GM19397 (cell line): ENCODE measurements at regions not wholly inside any gene's neighbourhood (a gene's known extent, or its start where the extent isn't known, plus 50 kb on each side); places are given as distances from the start of the nearest gene placed in this dataset.
"Not testable (repeated sequence)": the region's sequence is repeated elsewhere in the genome, so short reads cannot be mapped to it uniquely, and the experiment has no call there.

Source experiments
- ATAC-seq: cut with Tn5 transposase; IDR thresholded peaks from one replicate; pipeline ENCODE4 v1.9.1; 2021; ENCODE audit warnings: mild to moderate bottlenecking, moderate library complexity; ENCODE audit not compliant: unreplicated experiment

DNA sequence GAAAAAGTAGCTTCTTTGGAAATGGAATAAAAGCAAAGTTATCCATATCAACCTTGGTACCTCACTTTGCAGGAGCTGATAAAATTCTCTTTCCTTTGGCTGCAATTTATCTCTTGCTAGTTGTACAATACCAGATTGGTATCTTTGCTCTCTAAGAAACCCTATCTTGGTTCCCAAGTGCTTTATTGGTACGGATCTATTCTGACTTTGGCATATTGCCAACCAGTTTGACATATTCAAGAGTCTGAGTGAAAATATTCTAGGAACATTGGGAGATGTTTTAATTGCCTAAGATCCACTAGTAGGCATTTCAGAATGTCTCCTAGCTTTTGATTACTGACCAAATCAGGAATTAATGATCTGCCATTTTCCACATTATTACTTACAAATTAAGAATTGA lies 167.2 kb upstream of the ATP2B1 start:
- ATAC-seq: no peak

DNA sequence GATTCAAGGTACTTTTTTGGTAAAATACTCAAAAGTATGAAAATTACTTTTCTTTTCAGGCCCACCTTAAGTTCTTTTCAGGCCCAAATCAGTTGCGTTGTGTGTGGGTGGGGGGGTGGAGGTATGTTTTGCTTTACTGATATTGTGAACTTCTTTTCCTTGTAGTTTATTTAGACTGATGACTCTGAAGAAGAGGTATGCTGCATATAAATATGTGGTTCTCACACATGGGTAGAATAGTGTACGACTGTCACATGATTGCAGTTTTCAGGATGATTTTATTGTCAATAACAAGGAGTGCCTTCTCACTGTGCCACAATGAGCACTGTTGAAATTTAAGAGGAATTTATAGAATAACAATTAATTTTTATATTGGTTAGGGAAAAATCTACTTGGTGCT lies 166.6 kb upstream of the ATP2B1 start:
- ATAC-seq: no peak

DNA sequence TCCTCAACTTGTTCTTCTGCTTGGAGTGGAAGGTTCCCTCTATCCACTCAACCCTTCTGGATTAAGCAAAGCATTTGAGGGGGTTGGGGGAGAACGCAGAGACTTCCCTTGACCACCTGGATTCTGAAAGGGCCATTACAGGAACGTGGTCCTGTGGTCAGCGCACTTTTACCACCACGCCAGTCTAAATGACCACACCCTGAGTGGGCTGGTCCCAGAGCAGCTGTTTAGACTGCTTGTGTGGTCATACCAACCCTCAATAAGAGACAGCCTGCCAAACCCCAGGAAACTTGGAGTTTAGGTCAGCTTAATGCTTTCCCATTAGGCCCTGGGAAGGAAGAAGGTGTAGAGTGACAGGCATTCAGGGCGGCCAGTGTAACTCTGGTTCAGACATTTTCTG lies 165.5 kb upstream of the ATP2B1 start:
- ATAC-seq: no peak

DNA sequence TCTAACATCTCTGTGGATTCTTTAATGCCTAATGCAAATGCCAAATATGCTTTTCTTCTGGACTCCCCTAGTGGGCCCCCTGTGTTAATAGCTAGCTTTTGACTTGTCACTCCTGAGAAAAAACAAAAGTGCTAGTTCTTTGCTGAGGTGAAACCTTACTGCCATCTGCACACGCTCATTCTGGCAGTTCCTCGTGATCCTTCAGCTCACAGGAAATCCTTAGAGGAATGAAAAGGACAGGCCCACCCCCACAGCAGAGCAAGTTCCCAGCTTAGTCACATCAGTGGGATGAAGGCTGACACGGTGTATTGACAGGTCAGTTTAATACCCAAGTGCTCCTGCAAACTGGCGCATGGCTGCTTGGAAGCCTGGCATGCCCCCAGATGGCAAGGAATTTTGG lies 165.1 kb upstream of the ATP2B1 start:
- ATAC-seq: no peak

DNA sequence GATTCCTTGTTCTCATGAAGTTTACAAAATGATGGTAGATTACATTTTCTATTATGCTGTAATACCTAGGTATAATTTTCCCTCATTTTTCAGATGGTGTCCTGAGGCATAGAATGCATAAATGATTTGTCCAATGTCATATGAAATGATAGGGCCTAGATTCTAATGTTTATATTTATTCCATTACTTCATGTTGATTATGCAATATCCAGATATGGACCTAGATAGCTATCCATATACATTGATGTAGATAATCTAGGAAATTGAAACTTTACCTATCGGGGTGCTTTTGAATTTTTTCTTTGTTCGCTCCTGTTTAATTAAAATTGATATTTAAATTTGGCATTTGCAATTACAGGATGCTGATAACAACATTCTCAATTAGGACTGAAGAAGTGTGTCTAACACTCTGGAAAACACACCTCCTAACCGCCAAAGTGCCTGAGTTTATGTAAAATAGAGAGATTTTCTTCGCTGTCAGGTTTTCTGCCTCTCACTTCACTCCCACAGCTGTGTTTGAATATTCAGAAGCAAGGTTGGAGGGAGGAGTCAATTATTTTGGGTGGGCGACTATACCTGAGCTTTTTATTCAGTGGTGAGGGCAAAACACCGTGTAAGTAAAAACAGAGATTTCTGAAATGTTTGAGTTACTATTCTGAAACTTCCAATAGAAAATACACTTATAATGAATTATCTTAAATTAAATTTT lies 164.4 kb upstream of the ATP2B1 start:
- no peak for ATAC-seq

DNA sequence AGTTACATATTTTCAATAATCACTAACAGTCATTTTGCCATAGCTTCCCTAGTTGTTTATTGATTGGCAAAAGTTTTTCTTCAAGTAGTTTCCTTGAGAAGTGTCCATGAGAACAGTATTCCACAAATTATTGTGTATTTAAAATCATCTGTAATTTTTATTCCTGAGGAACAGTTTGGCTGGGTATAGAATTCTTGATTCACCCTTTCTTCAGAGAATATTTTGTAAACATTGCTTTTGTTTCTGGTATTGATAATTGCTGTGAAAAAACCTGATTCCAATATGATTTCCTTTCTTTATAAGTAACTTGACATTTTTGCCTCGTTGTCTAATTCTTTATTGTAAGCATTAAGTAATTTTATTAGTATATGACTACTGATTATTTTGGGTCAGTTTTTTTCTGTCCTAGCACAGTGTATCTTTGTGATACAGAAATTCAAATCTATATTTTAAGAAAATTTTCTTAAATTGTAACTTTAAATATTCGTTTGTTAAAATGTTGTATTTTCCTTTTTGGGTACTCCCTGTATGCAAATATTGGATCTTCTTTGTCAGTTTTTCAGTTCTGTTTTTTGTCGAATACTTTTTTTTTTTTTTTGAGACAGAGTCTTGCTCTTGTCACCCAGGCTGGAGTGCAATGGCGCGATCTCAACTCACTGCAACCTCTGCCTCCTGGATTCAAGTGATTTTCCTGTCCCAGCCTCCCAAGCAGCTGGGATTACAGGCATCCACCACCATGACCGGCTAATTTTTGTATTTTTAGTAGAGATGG lies 162.0 kb upstream of the ATP2B1 start:
- ATAC-seq: no peak

DNA sequence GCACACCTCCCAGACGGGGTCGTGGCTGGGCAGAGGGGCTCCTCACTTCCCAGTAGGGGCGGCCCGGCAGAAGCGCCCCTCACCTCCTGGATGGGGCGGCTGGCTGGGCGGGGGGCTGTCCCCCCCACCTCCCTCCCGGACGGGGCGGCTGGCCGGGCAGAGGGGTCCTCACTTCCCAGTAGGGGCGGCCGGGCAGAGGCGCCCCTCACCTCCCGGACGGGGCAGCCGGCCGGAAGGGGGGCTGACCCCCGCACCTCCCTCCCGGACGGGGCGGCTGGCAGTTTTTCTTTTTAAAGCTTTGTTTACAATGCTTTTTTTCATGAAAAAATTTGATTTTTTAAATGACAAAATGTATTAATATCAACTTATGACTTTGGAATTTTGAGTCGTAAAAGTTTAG lies 159.0 kb upstream of the ATP2B1 start:
- not testable (repeated sequence) for ATAC-seq

DNA sequence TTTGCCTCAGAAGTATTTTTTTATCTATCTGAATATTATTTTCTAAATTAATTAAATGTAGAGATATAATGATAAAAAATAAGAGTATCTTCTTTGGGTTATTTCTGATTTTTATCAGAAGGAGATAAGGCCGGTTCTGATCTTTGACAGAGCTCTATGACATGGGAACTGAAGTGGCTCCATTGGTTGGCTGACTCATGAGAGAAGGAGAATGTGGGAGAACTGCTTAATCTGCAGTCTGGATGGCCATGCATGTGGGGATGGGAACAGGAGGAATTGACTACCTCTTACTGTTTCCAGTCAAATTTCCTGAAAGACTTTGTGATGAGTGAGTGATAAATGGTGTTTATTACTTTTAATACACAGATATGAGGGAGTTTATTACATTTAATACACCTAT lies 155.8 kb upstream of the ATP2B1 start:
- ATAC-seq: no peak

DNA sequence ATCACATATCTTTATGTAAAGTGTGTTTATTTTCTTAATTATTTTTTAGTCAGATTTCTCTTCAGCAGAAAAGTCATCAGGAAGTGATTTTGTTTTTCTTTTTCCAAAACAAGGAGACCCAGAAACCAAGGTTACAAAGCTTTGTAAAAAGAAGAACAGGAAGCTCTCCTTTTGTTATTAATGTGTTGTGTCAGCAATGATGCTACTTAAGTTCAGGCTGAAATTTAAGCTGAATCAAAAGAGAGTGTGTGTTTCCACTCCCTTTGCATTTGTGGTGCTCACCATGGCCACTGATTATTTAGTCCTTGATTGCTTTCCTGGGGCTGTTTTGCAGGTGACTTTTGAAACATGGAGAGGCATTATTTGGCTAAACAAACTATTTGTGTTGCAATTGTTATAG lies 155.3 kb upstream of the ATP2B1 start:
- no peak for ATAC-seq

DNA sequence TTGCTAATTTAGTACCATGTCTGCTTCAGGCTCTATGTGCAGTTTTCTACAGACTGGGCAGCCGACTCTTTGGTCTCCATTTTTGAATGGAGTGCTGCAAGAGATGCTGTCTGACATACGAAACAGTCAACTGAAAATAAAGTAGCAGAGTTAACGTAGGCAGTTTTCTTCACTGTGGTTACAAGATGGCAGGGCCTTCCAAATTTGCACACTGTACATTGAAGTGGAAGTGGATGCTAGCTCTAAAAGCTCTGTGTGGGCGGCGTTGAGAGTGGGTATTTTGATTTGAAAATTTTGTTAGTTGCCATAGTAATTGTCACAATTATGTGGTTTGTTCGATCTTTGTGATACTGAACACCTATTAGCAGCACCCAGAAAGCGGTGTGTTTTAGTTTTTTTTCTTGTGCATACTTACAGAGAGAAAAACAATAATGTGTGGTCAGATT lies 154.9 kb upstream of the ATP2B1 start:
- peak; percentile 67 for ATAC-seq

DNA sequence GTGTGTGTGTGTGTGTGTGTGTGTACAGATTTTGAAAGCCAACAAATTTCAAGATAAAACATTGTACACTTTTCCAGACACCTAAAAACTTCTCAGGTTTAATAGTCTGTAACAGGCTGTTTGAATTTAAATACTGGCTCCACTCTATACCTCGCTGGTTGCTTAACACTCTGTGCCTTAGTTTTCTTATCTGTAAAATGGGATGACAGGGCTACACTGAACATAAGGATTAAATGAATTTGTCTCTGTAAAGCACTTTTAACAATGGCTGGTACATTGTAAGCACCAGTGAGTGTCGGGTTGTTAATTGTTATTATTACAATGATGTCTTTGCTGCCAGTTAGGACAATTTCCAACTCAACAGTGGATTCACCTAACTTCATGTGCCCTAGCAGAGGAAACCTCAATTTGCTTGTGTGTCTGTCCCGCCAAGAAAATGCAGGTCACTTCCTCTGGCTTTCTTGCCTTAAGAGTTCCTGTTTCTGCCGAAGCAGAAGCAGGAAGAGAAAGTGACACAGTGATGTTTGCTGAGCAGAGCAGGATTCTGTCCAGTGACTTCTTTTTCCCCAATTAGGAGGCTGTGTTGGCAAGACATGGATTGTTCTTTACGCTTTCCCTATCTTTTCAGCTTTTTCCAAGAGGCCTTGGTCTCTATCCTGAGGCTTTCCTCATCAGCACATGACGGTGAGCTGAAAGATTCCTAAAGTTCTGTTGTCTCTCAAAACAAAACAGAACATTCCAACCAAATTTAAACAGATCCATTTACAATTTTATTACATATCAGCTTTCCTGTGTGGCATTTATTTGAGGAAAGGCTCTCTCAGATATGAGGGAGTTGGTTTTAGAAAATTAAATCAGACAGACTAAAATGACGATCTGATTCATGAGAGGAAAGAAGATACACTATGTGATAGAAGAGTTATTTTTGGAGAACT lies 154.1 kb upstream of the ATP2B1 start:
- ATAC-seq: peak; percentile 59

DNA sequence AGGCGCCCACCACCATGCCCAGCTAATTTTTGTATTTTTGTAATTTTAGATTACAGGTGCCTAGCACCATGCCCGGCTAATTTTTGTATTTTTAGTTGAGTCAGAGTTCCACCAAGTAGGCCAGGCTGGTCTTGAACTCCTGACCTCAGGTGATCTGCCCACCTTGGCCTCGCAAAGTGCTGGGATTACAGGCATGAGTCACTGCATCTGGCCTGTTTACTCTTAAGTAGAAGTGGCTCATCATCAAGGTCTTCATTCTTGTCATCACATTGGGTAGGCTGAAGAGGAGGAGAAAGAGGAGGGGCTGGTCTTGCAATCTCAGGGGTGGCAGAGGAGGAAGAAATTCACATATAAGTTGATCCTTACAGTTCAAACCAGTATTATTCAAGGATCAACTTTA lies 152.4 kb upstream of the ATP2B1 start:
- ATAC-seq: no peak

DNA sequence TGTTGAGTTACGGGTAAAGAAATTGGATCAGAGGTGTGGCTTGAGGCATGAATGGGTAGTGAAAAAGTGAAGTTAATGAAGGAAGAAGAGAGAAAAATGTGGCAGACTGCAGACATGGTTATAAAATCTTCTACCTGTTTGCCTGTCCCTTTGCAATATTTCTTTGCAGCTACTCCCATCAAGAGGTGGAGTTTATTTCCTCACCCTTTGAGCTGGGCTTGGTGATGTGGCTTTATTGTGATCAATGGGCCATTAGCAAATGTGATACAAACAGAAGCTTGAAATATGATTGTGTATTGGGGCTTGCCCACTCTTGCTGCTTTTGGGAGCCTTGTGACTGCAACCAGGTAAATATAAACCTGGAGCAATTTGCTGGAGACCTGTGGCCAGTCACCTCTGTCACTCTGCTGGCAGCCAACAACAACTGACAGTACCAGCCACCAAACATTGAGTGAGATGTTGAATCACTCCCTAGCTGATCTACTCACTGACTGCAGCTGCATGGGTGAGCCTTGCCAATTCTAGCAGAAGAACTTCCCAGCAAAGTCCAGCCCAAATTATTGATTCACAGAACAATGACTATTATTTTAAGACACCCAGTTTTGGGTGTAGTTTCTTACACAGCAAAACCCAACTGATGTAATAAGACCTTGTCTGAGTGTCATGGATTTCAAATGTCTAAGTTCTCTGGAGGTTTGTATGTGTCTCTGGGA lies 151.0 kb upstream of the ATP2B1 start:
- ATAC-seq: no peak

DNA sequence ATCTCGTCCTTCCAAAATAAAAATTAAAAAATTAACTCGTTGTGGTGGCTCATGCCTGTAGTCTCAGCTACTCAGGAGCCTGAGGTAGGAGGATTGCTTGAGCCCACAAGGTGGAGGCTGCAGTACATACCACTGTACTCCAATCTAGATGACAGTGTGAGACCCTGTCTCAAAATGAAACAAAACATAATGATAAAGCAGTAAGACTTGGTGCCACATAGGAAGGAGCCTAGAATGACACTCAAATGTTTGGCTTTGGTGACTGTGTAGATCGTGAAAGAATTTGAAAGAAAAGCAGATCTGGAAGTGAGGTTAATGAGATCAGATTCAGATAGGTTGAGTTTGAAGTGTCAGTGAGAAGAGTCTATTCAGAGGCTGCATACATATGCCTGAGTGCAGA lies 150.1 kb upstream of the ATP2B1 start:
- ATAC-seq: no peak

DNA sequence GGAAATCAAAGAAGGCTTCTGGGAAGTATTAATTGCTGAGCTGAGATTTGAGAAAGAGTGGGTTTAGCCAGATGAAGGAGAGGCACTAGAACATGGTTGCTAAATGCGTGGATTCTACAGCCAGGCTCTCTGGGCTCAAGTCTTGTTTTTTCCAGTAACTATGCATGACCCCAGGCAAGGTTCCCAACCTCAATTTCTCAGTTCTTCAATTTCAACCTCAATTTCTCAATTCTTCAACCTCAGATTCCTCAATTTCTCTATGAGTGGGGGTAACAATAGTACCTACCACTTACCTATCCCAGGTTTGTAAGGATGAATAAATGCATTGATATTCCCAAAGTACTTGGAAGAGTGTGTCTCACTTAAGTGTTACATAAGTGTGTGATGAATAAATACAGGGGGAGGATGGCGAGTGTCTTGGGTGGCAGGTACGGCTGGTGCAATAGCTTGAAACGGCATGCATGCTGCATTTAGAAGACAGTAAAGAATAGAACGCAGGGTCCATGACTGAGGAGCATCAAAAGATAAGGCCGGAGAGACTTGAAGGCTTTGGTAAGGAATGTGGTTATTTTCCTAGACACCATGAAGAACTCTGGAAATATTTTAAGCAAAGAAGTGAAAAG lies 149.1 kb upstream of the ATP2B1 start:
- no peak for ATAC-seq

DNA sequence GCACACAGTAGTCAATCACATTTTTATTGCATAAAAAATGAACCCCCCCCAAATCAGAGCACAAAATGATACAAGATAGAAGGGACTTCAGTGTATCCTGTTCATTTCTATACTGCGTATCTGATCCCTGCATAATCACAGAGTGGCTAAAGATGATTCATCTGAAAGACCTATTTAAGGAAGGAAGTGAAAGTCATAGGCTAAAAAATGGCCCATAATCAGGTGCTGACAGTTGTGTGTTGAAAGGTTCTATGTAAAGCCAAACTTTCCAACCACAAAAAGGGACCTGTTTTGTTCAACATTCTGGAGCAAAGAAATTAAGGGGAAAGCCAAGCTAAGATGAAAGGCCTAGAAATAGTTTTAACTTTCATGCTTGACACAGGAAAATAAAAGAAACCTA lies 147.8 kb upstream of the ATP2B1 start:
- peak; percentile 80 for ATAC-seq

DNA sequence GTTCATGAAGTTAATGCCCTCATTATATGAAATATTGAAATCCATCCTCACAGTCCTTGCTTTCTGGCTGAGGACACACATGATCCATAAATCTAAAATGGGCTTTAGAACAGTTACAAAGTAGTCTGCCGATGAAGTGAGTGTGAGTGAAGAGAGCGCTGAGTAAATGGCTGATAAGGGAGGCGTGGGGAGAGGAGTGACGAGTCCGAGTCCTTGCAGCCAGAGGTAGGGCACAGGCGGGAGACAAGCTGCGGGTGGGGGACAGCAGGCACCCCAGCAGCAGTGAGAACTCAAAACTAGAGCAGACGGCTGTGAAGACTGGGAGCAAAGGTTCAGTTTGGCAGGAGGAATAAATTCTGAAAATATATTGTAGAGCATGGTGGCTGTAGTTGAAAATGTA lies 140.1 kb upstream of the ATP2B1 start:
- no peak for ATAC-seq

DNA sequence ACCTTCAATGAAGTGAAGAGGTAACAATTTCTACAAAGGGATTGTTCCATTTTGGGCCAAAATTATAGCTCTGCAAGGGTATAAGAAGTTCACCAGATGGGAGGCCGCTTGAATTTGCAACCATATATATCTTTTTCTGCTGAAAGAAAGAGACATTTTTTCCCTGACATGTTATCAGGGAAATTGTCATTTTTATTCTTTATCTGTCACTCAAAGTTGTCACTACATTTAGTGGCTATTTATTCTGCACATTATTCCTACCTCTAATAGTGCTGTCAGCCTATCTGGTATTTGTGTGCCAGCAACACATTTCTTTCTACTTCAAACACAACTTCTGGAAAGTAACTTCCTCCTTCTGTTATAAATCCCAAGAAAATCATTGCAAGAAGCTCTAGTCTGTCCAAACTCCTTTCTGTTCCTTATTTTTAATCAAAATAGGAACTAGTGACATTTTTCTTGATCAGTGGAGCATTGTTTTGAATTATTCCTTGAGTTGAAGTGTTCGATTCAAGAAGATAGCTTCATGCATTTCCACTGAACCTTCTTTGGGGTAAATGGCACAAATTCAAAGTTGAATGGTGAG lies 137.9 kb upstream of the ATP2B1 start:
- no peak for ATAC-seq

DNA sequence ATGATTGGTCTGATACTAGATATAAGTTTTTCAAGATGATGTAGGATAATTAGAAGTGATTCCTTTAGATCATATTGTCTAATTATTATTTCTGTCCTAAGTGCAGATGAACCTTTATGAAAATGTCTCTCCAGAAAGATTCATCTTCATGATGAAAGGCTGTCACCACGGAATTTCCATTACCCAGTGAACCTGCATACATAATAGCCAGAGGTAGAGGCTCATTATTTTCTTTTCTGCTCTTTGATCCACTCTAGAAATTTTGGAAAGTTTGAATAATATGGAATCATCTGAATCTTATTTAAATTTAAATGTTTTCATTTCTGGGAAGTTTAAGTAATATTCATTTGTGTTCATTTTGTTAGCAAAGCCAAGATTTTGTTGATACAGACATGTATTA lies 137.1 kb upstream of the ATP2B1 start:
- no peak for ATAC-seq

DNA sequence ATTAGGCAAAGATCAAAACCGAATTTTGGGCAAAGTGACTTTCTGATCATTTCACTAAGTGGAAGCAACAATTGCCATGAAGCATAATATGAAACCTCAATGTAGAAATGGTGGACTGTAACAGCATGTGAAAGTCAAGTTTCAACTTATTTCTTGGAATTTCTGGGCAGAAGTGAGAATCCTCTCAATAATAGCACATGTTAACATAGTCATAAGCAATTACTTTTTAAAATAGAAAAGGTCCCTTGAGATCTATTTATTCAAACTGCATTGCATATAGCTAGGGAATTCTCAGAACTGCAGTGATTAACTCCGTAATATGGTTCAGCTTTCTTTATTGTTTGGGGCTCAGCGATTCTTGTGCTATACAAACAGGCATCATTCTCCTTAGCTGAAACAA lies 136.7 kb upstream of the ATP2B1 start:
- ATAC-seq: no peak
